ENCODE measurements at regions not wholly inside any gene's neighbourhood (a gene's known extent, or its start where the extent isn't known, plus 50 kb on each side); places are given as distances from the start of the nearest gene placed in this dataset.

- TF ChIP-seq CTCF (IDR thresholded peaks at IDR 0.05; ENCODE audit: control insufficient read depth, insufficient read depth, low read depth, low read length, missing control alignments): no peak
- no peak overlapping the region for H3K4me3 ChIP-seq (ENCODE audit: control insufficient read depth, low read depth, low read length)
- DNase-seq (ENCODE audit: low read depth): no peak
Observed at GRCh38 chr20:11376420-11376819, 541.3 kb upstream of the BTBD3 start.

- DNase-seq (ENCODE audit: low read depth): no peak
- TF ChIP-seq CTCF (IDR thresholded peaks at IDR 0.05; ENCODE audit: control insufficient read depth, insufficient read depth, low read depth, low read length, missing control alignments): no peak
- H3K4me3 ChIP-seq (ENCODE audit: control insufficient read depth, low read depth, low read length): no peak overlapping the region
Observed at GRCh38 chr20:11376998-11377397, 540.7 kb upstream of the BTBD3 start.

GRCh38 chr20:11377761-11378160, 539.9 kb upstream of the BTBD3 start:
- DNase-seq (ENCODE audit: low read depth): no peak
- no peak for TF ChIP-seq CTCF (IDR thresholded peaks at IDR 0.05; ENCODE audit: control insufficient read depth, insufficient read depth, low read depth, low read length, missing control alignments)
- no peak overlapping the region for H3K4me3 ChIP-seq (ENCODE audit: control insufficient read depth, low read depth, low read length)

GRCh38 chr20:11378252-11378651, 539.4 kb upstream of the BTBD3 start:
- DNase-seq (ENCODE audit: low read depth): no peak
- no peak overlapping the region for H3K4me3 ChIP-seq (ENCODE audit: control insufficient read depth, low read depth, low read length)
- TF ChIP-seq CTCF (IDR thresholded peaks at IDR 0.05; ENCODE audit: control insufficient read depth, insufficient read depth, low read depth, low read length, missing control alignments): no peak

GRCh38 chr20:11379257-11380011, 538.3 kb upstream of the BTBD3 start:
- TF ChIP-seq CTCF (IDR thresholded peaks at IDR 0.05; ENCODE audit: control insufficient read depth, insufficient read depth, low read depth, low read length, missing control alignments): no peak
- no peak for DNase-seq (ENCODE audit: low read depth)
- H3K4me3 ChIP-seq (ENCODE audit: control insufficient read depth, low read depth, low read length): no peak overlapping the region

GRCh38 chr20:11380283-11380682, 537.4 kb upstream of the BTBD3 start:
- TF ChIP-seq CTCF (IDR thresholded peaks at IDR 0.05; ENCODE audit: control insufficient read depth, insufficient read depth, low read depth, low read length, missing control alignments): no peak
- no peak for DNase-seq (ENCODE audit: low read depth)
- no peak overlapping the region for H3K4me3 ChIP-seq (ENCODE audit: control insufficient read depth, low read depth, low read length)

Data from AG09309 (cell line).